H9 (cell line): ENCODE measurements at regions not wholly inside any gene's neighbourhood (a gene's known extent, or its start where the extent isn't known, plus 50 kb on each side); places are given as distances from the start of the nearest gene placed in this dataset.

Experiments
- DNase-seq: peaks from one replicate; pipeline ENCODE4 v3.0.0-alpha.2; 2017
- H2AFZ ChIP-seq: one replicate; pipeline ENCODE4 v1.6.1; 2013; ENCODE audit warnings: mild to moderate bottlenecking, low read length, control low read depth, moderate library complexity
- H2AK5ac ChIP-seq: 2 replicates; pipeline ENCODE4 v1.6.1; 2013; ENCODE audit warnings: low read length, control low read depth, mixed read lengths; ENCODE audit not compliant: insufficient read length
- H2BK120ac ChIP-seq: one replicate; pipeline ENCODE4 v1.6.1; 2013; ENCODE audit warnings: low read depth, mild to moderate bottlenecking, low read length, control low read depth, inconsistent platforms; ENCODE audit not compliant: poor library complexity, severe bottlenecking
- H2BK12ac ChIP-seq: 2 replicates; pipeline ENCODE4 v1.6.1; 2013; ENCODE audit warnings: low read length, control low read depth, mixed read lengths, low read depth; ENCODE audit not compliant: insufficient read length
- H2BK15ac ChIP-seq: 2 replicates; pipeline ENCODE4 v1.6.1; 2013; ENCODE audit warnings: low read depth, low read length, control low read depth
- H2BK20ac ChIP-seq: one replicate; pipeline ENCODE4 v1.6.1; 2013; ENCODE audit warnings: low read depth, mild to moderate bottlenecking, low read length, control low read depth, inconsistent platforms; ENCODE audit not compliant: poor library complexity, severe bottlenecking
- H2BK5ac ChIP-seq: 2 replicates; pipeline ENCODE4 v1.6.1; 2013; ENCODE audit warnings: low read length, control low read depth, mixed read lengths; ENCODE audit not compliant: insufficient read length
- H3K14ac ChIP-seq: 2 replicates; pipeline ENCODE4 v1.6.1; 2013; ENCODE audit warnings: low read length, control low read depth; ENCODE audit not compliant: insufficient read depth
- H3K18ac ChIP-seq: 2 replicates; pipeline ENCODE4 v1.6.1; 2013; ENCODE audit warnings: low read depth, mild to moderate bottlenecking, mixed read lengths, low read length, control low read depth; ENCODE audit not compliant: insufficient read length
- H3K23ac ChIP-seq: 2 replicates; pipeline ENCODE4 v1.6.1; 2013; ENCODE audit warnings: low read length, control low read depth, mixed read lengths, low read depth; ENCODE audit not compliant: insufficient read length
- H3K23me2 ChIP-seq: 2 replicates; pipeline ENCODE4 v1.6.1; 2013; ENCODE audit warnings: low read depth, mild to moderate bottlenecking, mixed read lengths, low read length, control low read depth; ENCODE audit not compliant: insufficient read length, poor library complexity, severe bottlenecking
- H3K27ac ChIP-seq: 2 replicates; pipeline ENCODE4 v1.5.1; 2013; ENCODE audit warnings: low read length, control low read depth, mixed read lengths, low read depth; ENCODE audit not compliant: insufficient read length
- H3K27me3 ChIP-seq: 2 replicates; pipeline ENCODE4 v1.6.1; 2013; ENCODE audit warnings: low read length, control low read depth, inconsistent platforms; ENCODE audit not compliant: insufficient read depth
- H3K4ac ChIP-seq: 2 replicates; pipeline ENCODE4 v1.6.1; 2013; ENCODE audit warnings: low read depth, mild to moderate bottlenecking, control low read depth, inconsistent platforms, low read length, moderate library complexity
- H3K4me1 ChIP-seq: 2 replicates; pipeline ENCODE4 v1.6.1; 2013; ENCODE audit warnings: low read length, control low read depth, inconsistent platforms; ENCODE audit not compliant: insufficient read depth
- H3K4me2 ChIP-seq: 2 replicates; pipeline ENCODE4 v1.6.1; 2013; ENCODE audit warnings: low read length, control low read depth, mixed read lengths; ENCODE audit not compliant: insufficient read length, insufficient read depth
- H3K56ac ChIP-seq: 2 replicates; pipeline ENCODE4 v1.6.1; 2013; ENCODE audit warnings: low read depth, mild to moderate bottlenecking, mixed read lengths, low read length, control low read depth; ENCODE audit not compliant: insufficient read length
- H3K79me1 ChIP-seq: 2 replicates; pipeline ENCODE4 v1.6.1; 2013; ENCODE audit warnings: low read depth, mild to moderate bottlenecking, moderate library complexity, low read length, control low read depth, inconsistent platforms; ENCODE audit not compliant: insufficient read depth, poor library complexity, severe bottlenecking
- H3K79me2 ChIP-seq: 2 replicates; pipeline ENCODE4 v1.6.1; 2013; ENCODE audit warnings: low read length, control low read depth, inconsistent platforms; ENCODE audit not compliant: insufficient read depth
- H3K9ac ChIP-seq: 2 replicates; pipeline ENCODE4 v1.6.1; 2013; ENCODE audit warnings: low read length, control low read depth, mixed read lengths; ENCODE audit not compliant: insufficient read length; ENCODE audit errors: extremely low read depth
- H3K9me3 ChIP-seq: one replicate; pipeline ENCODE4 v1.6.1; 2013; ENCODE audit warnings: low read depth, low read length, inconsistent platforms; ENCODE audit not compliant: control insufficient read depth
- H3T11ph ChIP-seq: one replicate; pipeline ENCODE4 v1.6.1; 2013; ENCODE audit warnings: mild to moderate bottlenecking, low read length, control low read depth, inconsistent platforms
- H4K20me1 ChIP-seq: one replicate; pipeline ENCODE4 v1.6.1; 2013; ENCODE audit not compliant: control insufficient read depth, insufficient read length, insufficient read depth
- H4K5ac ChIP-seq: 2 replicates; pipeline ENCODE4 v1.6.1; 2013; ENCODE audit warnings: low read depth, mild to moderate bottlenecking, mixed read lengths, low read length, control low read depth; ENCODE audit not compliant: insufficient read length
- H4K8ac ChIP-seq: replicated peaks from 2 replicates; pipeline ENCODE4 v1.6.1; 2013; ENCODE audit warnings: low read length, control low read depth, mixed read lengths, low read depth; ENCODE audit not compliant: insufficient read length
- H4K91ac ChIP-seq: 2 replicates; pipeline ENCODE4 v1.6.1; 2013; ENCODE audit warnings: low read depth, mild to moderate bottlenecking, moderate library complexity, mixed read lengths, low read length, control low read depth; ENCODE audit not compliant: insufficient read length
- H3K27ac Mint-ChIP-seq, 3 experiments: 2 replicates in 2 of 3; 3 replicates in 1 of 3; pipeline ENCODE4 v1.8.0; 2020 to 2021; ENCODE audit warnings: mixed read lengths in 3 of 3, mild to moderate bottlenecking in 1 of 3, moderate library complexity in 1 of 3
- H3K27me3 Mint-ChIP-seq: 2 replicates; pipeline ENCODE4 v1.8.0; 2021; ENCODE audit warnings: low read depth, mild to moderate bottlenecking, moderate library complexity, mixed read lengths
- H3K36me3 Mint-ChIP-seq, 3 experiments: 2 replicates in 2 of 3; 3 replicates in 1 of 3; pipeline ENCODE4 v1.8.0; 2020 to 2021; ENCODE audit warnings: low read depth in 3 of 3, mixed read lengths in 3 of 3; ENCODE audit not compliant: insufficient read depth in 1 of 3
- H3K4me1 Mint-ChIP-seq, 2 experiments: 2 replicates each; pipeline ENCODE4 v1.8.0; 2020; ENCODE audit warnings: mixed read lengths in 2 of 2
- H3K4me3 Mint-ChIP-seq, 2 experiments: 2 replicates in 1 of 2; 3 replicates in 1 of 2; pipeline ENCODE4 v1.8.0; 2020 to 2021; ENCODE audit warnings: mild to moderate bottlenecking in 2 of 2, mixed read lengths in 2 of 2, moderate library complexity in 1 of 2
- H3K9me3 Mint-ChIP-seq, 2 experiments: 2 replicates in 1 of 2; 3 replicates in 1 of 2; pipeline ENCODE4 v1.8.0; 2020; ENCODE audit warnings: mild to moderate bottlenecking in 2 of 2, mixed read lengths in 2 of 2, moderate library complexity in 1 of 2
- CTCF ChIP-seq: fragments of 200-600 bp; sonication (generic); conservative IDR thresholded peaks from 3 replicates; pipeline ENCODE4 v1.8.0; 2021; ENCODE audit warnings: antibody characterized with exemption, mild to moderate bottlenecking
- WGBS: extraction: QIAGEN DNeasy Blood & Tissue Kit; methylation state at CpG from one replicate; pipeline ENCODE4 v1.1.7; 2013; ENCODE audit warnings: missing lambda C conversion rate, low lambda C conversion rate, mixed read lengths; ENCODE audit not compliant: insufficient read length; ENCODE audit errors: extremely low coverage; 5-methylcytosine and 5-hydroxymethylcytosine counted together

GRCh38 chr1:208462761-208463160, 218.6 kb upstream of the PLXNA2 start:
- Histone ChIP-seq H3K27ac (no peak overlapping the region), H2BK120ac (no peak overlapping the region), H3K79me2 (no peaks in the 10 kb centered on the region), H3K56ac (no peak overlapping the region), H3K23ac (no peak overlapping the region), H2BK5ac (no peak overlapping the region), H3K4me1 (no peaks in the 10 kb centered on the region), H3T11ph (no peak overlapping the region), H3K18ac (no peak overlapping the region), H4K8ac (no peak overlapping the region), H2AFZ (no peak overlapping the region), H3K23me2 (no peaks in the 10 kb centered on the region), H3K4me2 (no peak overlapping the region), H3K79me1 (no peaks in the 10 kb centered on the region), H2BK12ac (no peak overlapping the region), H2BK20ac (no peak overlapping the region), H4K20me1 (no peaks in the 10 kb centered on the region), H3K9ac (no peak overlapping the region), H2BK15ac (no peak overlapping the region), H3K27me3 (no peaks in the 10 kb centered on the region), H4K5ac (no peak overlapping the region), H2AK5ac (no peak overlapping the region), H3K14ac (no peak overlapping the region), H4K91ac (no peak overlapping the region), H3K4ac (no peak overlapping the region), H3K9me3 (no peaks in the 10 kb centered on the region)
- H3K4me1 Mint-ChIP-seq = no peaks in the 10 kb centered on the region
- no peaks in the 10 kb centered on the region for H3K36me3 Mint-ChIP-seq
- H3K4me3 Mint-ChIP-seq = no peak overlapping the region
- TF ChIP-seq CTCF = no peak
- H3K9me3 Mint-ChIP-seq = no peaks in the 10 kb centered on the region
- H3K27ac Mint-ChIP-seq = no peak overlapping the region
- WGBS = no CpG with 5 or more reads among the region's 6 CpGs
- H3K27me3 Mint-ChIP-seq = no peaks in the 10 kb centered on the region; the same call in 1 of the 2 replicates
- no peak for DNase-seq
